GM19099 (cell line): ENCODE measurements at regions not wholly inside any gene's neighbourhood (a gene's known extent, or its start where the extent isn't known, plus 50 kb on each side); places are given as distances from the start of the nearest gene placed in this dataset.

Source experiments
- POLR2A ChIP-seq: IDR thresholded peaks from 3 replicates; pipeline ENCODE4 v1.6.1; 2011; ENCODE audit warnings: low read depth; ENCODE audit not compliant: insufficient read length; ENCODE audit errors: extremely low read depth

GRCh38 chr5:82909771-82910170 lies 167.4 kb downstream of the TMEM167A start:
- TF ChIP-seq POLR2A = no peak

- no peak for TF ChIP-seq POLR2A
Measured at GRCh38 chr5:82905986-82906385, 171.2 kb downstream of the TMEM167A start.

GRCh38 chr5:82901281-82901888 lies 175.8 kb downstream of the TMEM167A start:
- TF ChIP-seq POLR2A = no peak

GRCh38 chr5:82894716-82895115 lies 182.5 kb downstream of the TMEM167A start:
- no peak for TF ChIP-seq POLR2A

GRCh38 chr5:82889088-82889487 lies 188.1 kb downstream of the TMEM167A start:
- TF ChIP-seq POLR2A = no peak

- no peak for TF ChIP-seq POLR2A
Measured at GRCh38 chr5:82886911-82887310, 190.3 kb downstream of the TMEM167A start.

- no peak for TF ChIP-seq POLR2A
Measured at GRCh38 chr5:82885627-82886389, 191.4 kb downstream of the TMEM167A start.

- no peak for TF ChIP-seq POLR2A
Measured at GRCh38 chr5:82884821-82885471, 192.2 kb downstream of the TMEM167A start.

- TF ChIP-seq POLR2A = no peak
Measured at GRCh38 chr5:82882316-82882715, 194.9 kb downstream of the TMEM167A start.

- no peak for TF ChIP-seq POLR2A
Measured at GRCh38 chr5:82881571-82882174, 195.5 kb downstream of the TMEM167A start.

GRCh38 chr5:82879089-82879488 lies 198.1 kb downstream of the TMEM167A start:
- TF ChIP-seq POLR2A = no peak

- TF ChIP-seq POLR2A = no peak
Measured at GRCh38 chr5:82873452-82873851, 203.7 kb downstream of the TMEM167A start.

GRCh38 chr5:82865625-82866024 lies 211.6 kb downstream of the TMEM167A start:
- no peak for TF ChIP-seq POLR2A

- TF ChIP-seq POLR2A = no peak
Measured at GRCh38 chr5:82863266-82863665, 213.9 kb downstream of the TMEM167A start.

- no peak for TF ChIP-seq POLR2A
Measured at GRCh38 chr5:82862711-82863110, 214.5 kb downstream of the TMEM167A start.
